ENCODE measurements at regions not wholly inside any gene's neighbourhood (a gene's known extent, or its start where the extent isn't known, plus 50 kb on each side); places are given as distances from the start of the nearest gene placed in this dataset.

DNA sequence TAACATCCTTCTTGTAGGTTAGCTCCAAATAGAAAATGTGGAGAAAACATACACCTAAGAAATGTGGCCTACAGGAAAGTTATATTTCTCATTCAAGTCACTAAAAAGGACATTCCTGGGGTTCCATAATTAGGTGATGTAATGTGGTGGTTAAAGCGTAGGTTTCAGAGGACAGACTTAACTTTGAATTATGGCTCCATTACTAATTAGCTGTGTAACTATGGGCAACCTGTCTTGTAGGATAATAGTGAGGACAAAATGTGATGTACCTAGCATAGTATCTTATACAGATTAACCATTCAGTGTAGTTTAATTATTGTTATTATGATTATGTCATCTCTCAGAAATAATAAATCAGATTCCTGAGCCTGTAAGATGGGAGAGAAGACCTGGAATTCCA lies 602.5 kb downstream of the TSN start:
- DNase-seq = no peak

DNA sequence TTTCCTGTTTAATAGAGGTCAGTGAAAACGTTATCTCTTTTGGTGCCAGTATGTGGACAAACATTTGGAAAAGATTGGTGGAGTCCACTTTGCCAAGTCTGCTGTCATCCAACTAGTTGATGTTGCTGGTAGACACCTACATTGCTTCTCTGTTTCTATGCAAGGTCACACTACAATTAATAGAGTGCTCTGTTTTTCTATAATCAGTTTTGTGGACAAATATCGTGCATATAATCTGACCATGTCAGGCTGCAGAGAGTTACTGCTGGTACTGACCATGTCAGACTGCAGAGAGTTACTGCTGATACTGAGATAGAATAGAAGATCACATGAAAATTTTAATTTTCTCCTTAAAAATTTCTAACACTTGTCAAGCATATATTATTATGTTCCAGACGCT lies 603.3 kb downstream of the TSN start:
- DNase-seq = no peak

DNA sequence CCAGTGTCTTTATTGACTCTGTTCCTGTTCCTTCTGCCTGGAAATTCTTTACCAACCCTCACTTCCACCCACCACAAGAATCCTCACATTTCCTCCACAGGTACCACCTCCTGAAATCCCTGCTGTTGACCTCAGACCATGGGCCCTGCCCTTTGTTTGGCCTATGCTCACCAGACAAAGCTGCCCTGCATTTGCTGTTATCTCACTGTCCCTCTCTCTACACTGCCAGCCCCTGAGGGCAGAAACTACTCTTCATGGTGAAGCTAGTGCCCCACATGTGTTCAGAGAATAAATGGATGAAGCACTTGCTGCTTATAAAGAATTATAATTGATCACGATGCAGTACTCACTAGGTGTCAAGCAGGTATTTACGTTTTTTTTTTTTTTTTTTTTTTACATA lies 608.4 kb downstream of the TSN start:
- DNase-seq = no peak

DNA sequence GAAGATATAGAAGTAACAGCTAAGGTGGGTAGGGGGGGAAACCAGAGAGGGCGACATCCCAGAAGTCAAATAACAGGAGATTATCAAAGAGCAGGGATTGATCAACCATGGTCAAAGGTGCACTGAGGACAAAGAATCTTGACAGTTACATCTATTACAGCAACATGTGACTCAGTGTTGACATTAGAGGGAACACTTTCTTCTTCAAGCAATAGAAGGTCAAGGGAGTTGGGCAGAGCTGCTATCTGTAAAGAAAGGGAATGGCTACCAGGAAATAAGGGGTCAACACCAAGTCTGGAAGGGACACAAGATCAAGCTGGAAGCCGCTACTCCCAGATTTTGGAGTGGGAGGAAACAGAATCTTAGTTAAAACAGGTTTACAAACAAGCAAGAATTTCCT lies 611.0 kb downstream of the TSN start:
- no peak for DNase-seq

DNA sequence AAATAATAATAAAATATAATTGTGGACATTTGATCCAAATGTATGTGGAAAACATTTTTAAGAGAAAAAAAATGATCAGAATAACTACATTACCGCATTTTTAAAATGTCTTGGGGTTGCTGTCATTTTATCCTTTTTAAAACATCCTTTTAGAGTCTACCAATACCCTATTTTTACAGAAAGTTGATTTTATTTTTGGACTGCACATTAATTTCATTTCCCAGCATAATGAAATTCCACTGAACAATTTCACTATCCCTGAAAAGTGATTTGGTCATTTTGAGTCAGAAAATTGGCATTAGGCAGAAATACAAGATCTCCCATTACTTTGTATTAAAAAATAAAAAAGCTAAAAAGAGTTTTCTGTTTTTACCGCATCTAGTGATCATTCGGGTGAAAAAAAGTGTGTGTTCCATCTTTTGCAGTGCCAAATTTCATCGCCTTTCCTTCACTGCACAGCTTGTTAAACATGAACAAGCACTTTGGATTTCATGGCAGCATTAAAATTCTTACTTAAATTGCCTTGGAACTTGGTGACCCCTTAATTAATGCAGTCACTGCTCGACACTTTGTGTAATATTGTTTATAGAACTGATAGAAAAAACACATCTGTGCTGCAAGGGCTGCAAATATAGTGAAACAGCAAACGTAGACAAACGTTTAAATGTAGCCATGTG lies 611.7 kb downstream of the TSN start:
- DNase-seq = no peak

DNA sequence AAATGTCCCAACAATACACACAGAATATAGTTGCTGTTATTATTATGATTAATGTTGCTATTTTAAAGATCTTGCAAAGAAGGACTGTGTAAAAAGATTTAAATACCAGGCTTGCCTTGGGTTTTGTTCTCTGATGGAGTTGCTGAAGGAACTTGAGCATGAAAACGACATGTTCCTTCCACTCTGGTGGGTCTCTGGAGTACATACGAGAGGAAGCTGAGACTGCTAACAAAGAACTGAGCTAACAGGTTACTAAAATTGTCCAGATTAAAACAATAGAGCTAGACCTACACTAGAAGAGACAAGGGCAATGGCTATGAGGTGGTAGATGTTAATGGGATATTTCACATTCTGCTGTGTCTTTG lies 612.2 kb downstream of the TSN start:
- DNase-seq = no peak

DNA sequence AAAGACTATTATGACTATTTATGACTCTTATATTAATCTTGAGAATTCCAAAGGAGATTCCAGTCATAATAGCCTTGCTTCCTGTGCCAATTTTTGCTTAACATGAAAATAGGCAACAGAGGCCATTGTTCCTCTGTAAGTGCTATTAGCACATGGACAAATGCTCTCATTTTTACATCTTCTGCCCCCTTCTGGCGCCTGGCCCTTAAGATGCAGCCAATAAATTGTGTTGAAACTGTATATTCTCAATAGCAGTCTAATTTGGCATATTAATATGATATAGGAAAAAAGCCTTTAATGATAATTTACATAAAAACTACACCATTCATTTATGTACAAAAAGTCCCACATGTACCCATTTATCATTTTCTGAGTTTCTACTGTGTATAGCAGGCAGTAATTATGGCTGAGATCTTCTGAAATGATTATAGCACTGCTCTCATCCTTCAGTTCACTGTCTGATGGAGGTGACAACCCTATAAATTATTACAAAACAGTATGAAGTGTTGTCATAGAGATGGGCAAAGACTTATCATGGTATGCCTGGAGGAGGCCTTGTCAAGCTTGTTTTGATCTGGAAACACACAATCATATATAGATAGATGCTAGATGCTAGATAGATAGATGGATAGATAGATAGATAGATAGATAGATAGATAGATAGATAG lies 613.3 kb downstream of the TSN start:
- DNase-seq = no peak

DNA sequence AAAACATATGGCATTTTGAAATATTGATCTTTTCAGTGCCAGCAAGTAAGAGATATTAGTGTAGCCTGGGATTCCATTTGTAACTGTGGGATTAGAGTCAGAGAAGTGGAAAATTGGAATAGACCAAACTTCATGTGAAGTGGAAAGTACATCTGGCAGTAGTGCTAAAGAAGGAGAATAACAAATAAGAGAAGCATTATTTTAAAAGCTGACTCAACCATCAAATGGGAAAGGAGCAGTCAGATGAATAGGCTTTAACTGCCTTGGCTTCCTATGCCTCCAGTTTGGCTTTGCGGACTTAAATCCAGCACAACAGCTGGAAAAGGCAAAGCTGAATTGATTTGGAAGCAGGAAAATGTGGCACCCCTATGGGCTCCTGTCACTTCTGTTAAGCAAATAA lies 623.1 kb downstream of the TSN start:
- no peak for DNase-seq

DNA sequence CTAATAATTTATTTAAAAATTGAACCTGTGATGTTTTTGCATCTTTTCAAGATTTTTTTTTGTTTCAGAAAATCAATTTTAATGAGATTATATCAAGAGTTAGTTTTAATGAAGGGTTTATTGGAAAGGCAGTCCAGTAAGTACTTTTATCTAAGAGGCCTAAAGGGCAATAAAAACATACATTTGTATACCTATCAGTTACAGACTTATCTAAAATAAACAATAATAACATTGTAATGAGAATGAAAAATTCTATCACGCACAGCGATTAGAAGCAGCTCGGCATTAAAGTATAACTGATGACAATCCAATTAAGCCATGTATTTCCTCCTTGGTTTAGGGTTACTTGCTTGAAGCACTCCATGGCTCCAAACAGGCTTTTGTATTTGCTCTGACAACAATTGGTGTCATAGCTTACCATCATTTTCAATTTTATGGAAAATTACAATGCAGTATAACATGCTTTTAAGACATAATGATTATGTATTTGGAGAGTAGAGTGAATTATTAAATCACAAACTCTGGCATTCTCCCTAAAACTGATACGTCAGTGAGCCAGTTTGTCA lies 629.4 kb downstream of the TSN start:
- no peak for DNase-seq

DNA sequence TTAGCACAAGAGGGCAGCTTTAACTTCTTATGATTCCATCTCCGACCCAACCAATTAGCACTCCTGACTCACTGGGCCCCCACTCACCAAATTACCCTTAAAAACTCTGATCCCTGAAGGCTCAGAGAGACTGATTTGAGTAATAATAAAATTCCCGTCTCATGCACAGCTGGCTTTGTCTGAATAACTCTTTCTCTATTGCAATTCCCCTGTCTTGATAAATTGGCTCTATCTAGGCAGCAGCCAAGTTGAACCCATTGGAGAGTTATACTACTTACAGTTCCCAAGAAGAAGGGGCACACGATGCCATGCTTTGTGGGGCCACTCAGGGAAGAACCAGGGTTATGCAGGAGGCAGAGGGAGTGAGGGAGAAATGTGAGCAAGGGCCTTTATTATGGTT lies 632.8 kb downstream of the TSN start:
- DNase-seq = no peak

DNA sequence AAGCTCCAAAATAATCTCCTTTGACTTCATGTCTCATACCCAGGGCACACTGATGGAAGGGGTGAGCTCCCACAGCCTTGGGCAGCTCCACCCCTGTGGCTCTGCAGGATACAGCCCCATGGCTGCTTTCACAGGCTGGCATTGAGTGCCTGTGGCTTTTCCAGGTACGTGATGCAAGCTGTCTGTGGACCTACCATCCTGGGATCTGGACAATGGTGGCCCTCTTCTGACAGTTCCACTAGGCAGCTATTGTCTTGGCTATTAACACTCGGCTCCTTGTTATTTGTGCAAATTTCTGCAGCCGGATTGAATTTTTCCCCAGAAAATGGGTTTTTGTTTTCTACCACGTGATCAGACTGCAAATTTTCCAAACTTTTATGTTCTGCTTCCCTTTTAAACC lies 634.2 kb downstream of the TSN start:
- DNase-seq = no peak

DNA sequence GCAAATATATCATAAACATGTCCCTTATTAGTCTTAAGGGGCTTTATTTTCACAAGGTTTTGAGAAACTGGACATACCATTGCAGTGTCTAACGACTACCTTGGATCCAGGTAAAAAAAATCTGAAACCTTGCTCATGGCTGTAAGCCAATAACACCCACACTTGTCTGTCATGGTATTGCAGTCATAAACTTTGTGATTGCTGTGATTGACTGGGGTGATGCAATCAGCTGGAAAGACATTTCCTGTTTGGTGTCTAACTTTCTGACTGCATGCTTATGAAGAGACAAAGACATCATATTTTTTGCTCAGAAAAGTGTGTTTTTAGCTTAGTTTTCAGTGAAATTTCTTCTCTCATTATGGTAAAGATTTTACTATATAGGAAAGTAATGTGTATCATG lies 635.0 kb downstream of the TSN start:
- no peak for DNase-seq

DNA sequence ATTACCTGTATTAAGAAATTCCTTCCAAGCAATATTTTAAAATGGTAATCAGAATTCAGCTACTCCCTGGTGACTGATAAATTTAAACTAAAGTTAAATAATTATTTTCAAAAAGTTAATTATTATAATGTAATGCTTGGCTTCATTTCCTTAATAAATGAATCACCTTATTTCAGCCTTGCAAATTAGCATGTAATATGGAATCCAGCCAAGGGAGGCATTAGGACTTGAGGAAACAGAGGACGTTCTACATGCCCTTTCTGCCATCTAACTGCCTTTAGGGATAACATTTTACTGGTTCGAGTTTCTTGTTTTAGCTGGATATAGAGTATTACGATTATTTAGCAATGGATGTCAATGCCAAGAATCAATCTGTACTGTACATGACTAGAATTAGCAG lies 636.3 kb downstream of the TSN start:
- DNase-seq = no peak

DNA sequence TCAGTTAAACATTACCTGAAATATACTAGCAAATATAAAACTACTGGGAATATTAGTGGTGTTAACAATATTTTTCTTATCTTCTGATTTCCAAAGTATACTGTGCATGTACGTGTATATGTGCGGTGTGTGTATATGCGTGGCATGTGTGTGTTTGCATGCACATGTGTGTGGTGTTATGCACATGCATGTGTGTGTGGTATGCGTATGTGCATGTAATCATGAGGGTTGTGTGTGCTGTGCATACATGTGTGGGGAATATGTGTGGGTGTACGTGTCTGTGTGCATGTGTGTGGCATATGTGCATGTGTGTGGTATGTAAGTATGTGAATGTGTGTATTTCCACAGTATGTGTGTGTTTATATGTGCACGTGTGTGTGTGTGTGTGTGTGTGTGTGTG lies 640.2 kb downstream of the TSN start:
- DNase-seq = no peak

DNA sequence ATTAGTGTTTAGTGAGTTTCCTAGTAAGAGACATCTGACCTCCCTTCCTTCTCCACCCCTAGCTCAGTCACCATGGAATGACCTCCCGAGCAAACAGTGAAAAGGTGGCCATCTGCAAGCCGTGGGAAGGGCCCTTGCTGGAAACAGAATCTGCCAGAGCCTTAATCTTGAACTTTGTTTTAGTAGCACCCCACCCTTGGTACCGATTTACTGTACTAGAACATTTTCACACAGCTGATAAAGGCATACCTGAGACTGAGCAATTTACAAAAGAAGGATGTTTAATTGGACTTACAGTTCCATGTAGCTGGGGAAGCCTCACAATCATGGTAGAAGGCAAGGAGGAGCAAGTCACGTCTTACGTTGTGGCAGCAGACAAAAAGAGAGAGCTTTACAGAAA lies 655.8 kb downstream of the TSN start:
- DNase-seq = no peak

DNA sequence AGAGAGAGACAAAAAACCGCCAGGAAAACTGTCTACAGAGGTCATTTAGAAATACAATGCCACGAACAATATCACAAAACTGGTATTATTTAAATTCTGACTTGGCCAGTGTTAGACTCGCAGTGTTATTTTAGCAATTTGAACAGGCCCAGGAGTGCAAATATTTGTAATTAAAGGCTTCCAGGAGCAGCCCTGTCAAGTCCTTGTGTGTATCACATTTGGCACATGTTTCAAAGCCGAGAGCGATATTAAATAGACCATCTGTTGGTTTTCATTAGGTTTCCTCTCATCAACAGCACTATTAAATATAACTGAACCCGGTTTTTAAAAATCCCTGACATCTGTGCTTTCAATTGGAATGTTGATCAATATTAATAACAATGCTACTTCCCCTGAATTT lies 656.9 kb downstream of the TSN start:
- DNase-seq = no peak

DNA sequence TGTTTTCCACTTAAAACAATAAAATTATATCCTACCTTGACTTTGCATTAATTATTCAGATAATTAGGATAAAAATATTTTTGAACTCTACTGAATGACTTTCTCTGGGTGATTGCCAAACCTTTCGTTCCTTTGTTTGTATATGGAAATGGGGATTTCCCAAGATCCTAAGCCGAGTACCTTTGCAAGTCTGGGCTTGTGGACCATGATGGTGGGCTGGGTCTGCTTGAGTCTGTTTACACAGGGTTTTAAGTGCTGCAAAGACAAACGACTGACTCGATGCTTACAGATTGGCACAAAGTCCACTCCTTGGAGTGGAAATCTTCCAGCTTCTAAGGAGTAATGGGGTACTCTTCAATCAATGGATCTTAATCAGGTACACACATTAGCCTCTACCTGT lies 659.5 kb downstream of the TSN start:
- DNase-seq = no peak

DNA sequence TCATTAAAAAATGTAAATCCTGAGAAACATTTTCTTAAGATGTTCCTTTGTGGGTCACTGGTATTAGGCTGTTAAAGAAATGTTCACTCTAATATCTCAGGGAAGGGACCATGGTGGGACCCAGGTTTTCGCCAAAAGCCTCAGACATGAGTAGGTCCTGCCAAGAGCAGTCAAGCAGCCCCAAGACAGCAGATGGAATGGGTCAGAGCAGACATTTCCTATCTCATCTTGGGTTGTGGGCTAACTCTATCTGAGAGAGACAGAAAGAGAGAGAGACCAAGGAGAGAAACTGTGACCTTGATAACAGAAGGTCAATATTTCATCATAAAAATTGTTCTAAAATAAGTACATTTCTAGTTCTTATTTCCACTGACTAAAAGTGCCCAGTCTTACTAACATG lies 661.7 kb downstream of the TSN start:
- no peak for DNase-seq

DNA sequence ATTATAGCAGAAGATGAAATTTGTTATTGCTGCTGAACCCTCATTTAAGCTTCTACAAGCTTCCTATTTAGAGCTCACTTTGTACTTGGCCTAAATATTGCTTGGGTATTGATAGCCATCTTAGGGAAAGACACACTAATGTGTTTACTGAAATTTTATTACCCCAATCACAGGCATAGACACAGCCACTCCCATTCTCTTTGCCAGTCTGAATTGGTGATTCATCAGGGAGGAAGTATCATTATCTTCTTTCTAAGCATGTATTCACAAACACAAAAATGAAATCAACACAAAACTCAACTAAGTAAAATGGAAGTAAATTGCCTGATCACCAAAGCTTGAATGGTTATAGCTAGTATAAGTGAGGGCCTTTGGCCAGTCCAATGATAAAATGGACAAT lies 666.3 kb downstream of the TSN start:
- no peak for DNase-seq

DNA sequence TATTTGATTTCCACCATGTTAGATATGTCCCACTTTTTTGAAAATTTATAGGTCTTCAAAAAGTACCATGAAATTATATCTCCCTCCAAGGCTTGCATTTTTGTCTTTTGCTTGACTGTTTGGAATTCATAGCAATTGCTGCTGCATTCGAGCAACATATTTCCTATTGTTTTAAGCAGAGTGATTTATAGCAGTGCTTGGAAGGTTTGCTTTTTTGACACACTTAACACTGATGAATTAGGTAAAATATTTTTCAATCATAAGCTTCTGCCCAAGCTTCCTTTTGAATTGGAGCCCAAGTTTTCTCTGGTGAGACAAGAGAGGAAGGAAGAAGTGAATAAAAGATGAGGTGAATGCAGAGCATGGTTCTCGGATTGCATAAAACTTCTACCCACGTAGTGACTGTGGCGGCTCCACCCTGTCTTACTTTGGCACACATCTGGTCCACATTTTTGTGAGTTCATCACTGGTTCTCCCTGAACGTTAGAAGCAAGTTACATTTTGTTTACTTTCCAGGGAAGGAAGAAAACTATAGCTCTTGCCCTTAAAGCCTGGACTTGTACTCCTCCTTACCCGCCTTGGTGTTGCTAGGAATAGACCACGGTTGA lies 667.0 kb downstream of the TSN start:
- DNase-seq = no peak

DNA sequence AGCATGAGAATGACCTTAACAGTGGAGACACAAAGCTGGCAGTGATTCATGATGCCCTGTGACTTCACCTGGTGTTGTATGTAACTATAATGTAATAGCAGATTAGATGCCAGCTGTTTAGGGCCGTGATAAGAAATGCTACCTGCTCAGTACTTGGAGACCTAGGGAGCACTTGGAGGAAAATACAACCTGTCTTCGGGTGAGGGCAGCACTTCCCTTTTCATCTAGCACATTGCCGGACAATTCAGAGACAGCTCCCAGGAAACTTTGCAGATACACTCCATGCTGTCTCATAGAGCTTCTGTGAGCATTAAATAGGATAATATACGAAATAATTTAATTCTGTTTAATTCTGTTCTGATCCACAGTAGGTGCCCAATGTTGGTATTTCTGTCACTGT lies 668.5 kb downstream of the TSN start:
- DNase-seq = no peak

DNA sequence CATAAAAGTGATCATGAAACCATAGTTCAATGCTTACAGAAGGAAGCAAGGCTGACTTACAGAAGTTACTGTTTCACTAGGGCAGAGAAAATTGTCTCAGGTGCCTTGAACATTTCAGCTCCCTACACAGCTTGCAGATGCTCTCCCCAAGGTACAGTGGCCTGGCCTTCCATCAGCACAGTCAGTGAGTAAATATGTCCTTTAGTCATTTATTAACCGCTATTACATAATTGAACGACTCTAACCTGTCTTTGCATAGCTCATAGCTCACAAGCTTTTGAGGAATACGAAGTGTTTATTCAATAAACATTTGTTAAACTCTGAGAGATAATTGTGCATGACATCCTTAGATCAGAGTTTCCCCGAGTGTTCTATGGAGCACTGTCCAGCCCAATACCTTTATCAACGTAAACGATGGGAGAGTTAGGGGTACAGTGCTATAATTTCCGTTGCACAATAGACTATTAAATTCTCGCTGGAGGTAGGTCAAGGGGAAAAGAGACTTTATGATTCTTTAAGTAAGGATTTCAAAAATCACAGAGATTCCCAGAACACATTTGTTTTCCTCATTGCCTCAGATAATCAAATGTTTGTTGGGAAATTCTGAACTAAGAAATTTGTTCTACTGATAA lies 677.8 kb downstream of the TSN start:
- DNase-seq = no peak

DNA sequence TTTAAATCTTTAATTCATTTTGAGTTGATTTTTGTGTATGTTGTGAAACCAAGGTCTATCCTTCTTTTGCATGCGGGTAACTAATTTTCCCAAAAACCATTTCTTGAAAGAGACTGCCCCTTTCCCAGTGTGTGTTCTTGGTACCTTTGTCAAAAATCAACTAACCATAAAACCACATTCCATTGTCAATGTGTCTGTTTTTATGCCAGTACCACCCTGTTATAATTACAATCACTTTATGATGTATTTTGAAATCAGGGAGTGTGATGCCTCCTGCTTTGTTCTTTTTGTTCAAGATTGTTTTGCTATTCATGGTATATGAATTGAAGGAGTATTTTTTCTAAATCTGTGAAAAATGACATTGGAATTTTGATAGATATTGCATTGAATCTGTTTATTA lies 689.6 kb downstream of the TSN start:
- no peak for DNase-seq

DNA sequence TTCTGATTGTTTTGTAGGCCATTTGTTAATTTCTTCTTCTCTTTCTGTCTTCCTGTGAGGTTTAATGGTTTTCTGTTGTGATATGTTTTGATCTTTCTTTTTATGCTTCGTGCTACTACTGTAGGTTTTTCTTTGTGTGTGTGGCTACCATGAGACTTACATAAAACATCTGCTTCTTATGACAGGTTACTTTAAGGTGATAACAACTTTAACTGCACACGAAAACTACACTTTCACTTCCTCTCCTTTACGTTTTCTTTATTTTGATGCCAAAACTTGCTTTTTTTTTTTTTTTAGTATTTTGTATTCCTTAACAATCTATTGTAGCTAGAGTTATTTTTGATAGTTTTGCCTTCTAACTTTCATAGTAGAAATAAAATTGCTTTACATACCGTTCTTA lies 691.3 kb downstream of the TSN start:
- no peak for DNase-seq

Measured in activated effector memory CD4-positive, alpha-beta T cell treated with Interleukin-2 at 50 U/mL for 16 hours (primary cell).